ENCODE measurements at regions not wholly inside any gene's neighbourhood (a gene's known extent, or its start where the extent isn't known, plus 50 kb on each side); places are given as distances from the start of the nearest gene placed in this dataset.

GRCh38 chr3:59433546-59433945, 383.7 kb upstream of the CFAP20DC start:
- TF ChIP-seq EZH2 (optimal IDR thresholded peaks at IDR 0.05; ENCODE audit: low read depth, low read length) (no peak), CTCF (IDR thresholded peaks at IDR 0.05; ENCODE audit: low read length) (no peak)

Data from MM.1S (cell line).